ENCODE measurements at regions not wholly inside any gene's neighbourhood (a gene's known extent, or its start where the extent isn't known, plus 50 kb on each side); places are given as distances from the start of the nearest gene placed in this dataset.

DNA sequence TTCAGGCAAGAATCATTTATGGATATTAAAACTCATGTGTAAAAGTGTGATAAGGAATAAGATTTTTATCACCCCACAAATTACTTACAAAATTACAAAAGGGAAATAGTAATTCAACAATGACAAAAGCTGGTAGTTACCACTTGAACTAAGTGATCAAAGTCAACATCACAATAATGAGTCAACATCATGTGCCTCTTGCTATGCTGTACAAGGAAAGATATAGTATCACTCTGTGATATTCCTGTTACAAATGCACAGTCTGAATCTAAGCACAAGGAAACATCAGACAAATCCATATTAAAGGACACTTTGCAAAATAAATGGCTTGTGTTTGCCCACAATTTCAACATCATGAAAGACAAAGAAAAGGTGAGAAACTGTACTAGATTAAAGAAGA lies 90.5 kb upstream of the PLCL2 start:
- no peak for DNase-seq (ENCODE audit: low read depth)
- H3K4me3 ChIP-seq (ENCODE audit: low read depth, low read length) = no peak overlapping the region
- TF ChIP-seq, protein P1, sequence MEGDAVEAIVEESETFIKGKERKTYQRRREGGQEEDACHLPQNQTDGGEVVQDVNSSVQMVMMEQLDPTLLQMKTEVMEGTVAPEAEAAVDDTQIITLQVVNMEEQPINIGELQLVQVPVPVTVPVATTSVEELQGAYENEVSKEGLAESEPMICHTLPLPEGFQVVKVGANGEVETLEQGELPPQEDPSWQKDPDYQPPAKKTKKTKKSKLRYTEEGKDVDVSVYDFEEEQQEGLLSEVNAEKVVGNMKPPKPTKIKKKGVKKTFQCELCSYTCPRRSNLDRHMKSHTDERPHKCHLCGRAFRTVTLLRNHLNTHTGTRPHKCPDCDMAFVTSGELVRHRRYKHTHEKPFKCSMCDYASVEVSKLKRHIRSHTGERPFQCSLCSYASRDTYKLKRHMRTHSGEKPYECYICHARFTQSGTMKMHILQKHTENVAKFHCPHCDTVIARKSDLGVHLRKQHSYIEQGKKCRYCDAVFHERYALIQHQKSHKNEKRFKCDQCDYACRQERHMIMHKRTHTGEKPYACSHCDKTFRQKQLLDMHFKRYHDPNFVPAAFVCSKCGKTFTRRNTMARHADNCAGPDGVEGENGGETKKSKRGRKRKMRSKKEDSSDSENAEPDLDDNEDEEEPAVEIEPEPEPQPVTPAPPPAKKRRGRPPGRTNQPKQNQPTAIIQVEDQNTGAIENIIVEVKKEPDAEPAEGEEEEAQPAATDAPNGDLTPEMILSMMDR (IDR thresholded peaks at IDR 0.05; ENCODE audit: insufficient read depth, low read length) = no peak

DNA sequence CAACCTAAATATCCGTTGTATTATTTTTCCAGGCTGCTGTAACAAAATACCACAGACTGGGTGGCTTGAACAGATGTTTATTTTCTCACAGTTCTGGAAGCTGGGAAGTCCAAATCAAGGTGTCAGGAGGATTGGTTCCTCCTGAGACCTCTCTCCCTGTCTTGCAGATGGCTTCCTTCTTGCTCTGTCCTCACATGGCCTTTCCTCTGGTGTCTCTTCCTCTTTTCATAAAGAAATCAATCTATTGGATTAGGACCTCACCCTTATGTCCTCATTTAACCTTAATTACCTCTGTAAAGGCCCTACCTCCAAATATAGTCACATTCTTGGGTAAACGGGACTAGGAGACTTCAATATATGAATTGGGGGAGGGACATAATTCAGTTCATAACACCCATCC lies 89.2 kb upstream of the PLCL2 start:
- DNase-seq (ENCODE audit: low read depth) = no peak
- no peak overlapping the region for H3K4me3 ChIP-seq (ENCODE audit: low read depth, low read length)
- TF ChIP-seq, protein P1 (IDR thresholded peaks at IDR 0.05; ENCODE audit: insufficient read depth, low read length) = no peak

DNA sequence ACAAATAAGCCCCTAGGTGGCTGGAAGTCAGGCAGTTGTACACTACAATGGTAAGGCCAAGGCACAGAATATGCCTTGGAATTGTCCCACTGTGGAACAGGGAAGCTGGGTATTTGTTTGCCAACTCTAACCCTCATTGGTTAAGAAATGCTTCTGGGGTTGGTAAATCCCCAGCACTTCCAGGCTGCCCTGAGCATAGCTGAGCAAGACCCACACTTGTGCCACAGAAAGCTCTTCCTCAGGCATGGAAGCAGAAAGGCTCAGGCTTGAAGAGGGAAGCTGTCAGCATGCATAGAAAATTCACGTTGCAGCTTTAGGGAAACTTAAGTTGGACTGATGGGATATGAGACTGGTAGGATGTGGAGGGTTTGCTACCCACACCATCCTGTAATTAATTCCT lies 86.9 kb upstream of the PLCL2 start:
- no peak overlapping the region for H3K4me3 ChIP-seq (ENCODE audit: low read depth, low read length)
- no peak for DNase-seq (ENCODE audit: low read depth)
- TF ChIP-seq, protein P1 (IDR thresholded peaks at IDR 0.05; ENCODE audit: insufficient read depth, low read length) = no peak

DNA sequence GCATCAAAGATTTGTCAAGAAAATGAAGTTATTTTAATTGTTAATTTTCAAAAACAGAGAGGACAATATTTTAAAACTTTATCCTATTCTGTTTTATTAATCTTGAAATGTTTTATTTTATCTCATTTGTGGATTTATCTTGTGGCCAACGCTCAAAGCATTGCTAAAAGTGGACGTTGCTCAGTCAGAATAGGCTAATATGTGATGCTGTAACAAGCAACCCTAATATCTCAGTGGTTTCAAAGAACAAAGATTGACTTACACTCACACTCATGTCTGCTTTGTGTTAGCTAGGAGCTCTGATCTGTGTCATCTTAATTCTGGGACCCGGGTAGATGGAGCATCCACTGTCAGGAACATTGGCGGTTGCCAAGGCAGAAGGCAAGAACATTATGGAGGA lies 86.0 kb upstream of the PLCL2 start:
- DNase-seq (ENCODE audit: low read depth) = no peak
- TF ChIP-seq, protein P1 (IDR thresholded peaks at IDR 0.05; ENCODE audit: insufficient read depth, low read length) = no peak
- H3K4me3 ChIP-seq (ENCODE audit: low read depth, low read length) = no peak overlapping the region

DNA sequence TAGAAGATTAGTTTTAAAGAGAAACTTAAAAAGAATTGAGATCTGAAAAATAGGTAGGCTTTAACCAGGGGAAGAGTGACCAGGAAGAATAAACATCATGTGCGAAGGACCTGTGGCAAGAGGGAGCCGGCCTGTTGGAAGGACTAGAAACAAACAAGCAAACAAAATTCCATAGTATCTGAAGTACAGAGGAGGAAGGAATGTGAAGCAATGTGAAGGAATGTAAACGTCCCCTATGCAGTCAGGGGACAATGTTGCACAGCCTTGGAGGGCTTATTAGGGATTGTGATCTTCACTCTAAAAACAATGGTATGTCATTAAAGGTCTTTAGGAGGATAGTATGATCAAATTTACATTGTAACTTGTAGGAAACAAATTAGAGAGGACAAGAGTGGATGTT lies 84.4 kb upstream of the PLCL2 start:
- no peak overlapping the region for H3K4me3 ChIP-seq (ENCODE audit: low read depth, low read length)
- TF ChIP-seq, protein P1 (IDR thresholded peaks at IDR 0.05; ENCODE audit: insufficient read depth, low read length) = no peak
- no peak for DNase-seq (ENCODE audit: low read depth)

DNA sequence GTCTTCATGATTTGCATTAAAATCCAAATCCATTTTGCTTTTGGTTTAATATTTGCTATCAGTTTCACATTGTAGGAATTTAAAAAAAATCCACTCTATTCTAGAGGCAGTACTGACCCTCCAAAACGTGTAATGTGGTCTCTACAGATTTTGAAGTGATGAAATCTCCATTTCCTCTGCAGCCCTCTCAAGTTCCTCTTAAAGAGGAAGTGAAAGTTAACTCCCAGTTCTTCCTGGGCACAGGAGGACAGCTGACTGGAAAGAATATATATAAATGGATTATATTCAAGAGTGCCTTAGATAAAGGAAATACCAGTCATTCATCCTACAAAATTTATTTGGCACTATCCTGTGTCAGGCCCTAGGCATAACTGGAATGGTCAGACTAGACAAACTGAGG lies 83.5 kb upstream of the PLCL2 start:
- no peak overlapping the region for H3K4me3 ChIP-seq (ENCODE audit: low read depth, low read length)
- TF ChIP-seq, protein P1 (IDR thresholded peaks at IDR 0.05; ENCODE audit: insufficient read depth, low read length) = no peak
- no peak for DNase-seq (ENCODE audit: low read depth)

DNA sequence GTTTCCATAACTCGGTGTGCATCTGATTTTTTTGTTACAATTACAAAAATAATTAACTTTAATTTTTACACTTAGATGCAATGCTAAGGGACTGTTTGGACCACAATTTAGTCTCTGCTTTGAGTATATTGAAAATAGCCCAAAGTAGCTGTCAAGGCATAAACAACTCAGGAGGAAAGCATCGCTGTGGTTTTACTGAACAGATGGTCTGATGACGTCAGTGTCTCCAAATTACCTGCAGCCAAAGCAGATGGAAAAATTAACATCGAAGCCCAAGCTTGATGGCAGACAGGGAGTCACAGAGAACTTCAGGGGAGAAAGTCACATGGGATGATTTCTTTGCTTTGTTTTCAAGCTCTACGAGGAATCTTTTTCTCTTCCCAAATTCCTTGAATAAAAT lies 83.1 kb upstream of the PLCL2 start:
- TF ChIP-seq, protein P1 (IDR thresholded peaks at IDR 0.05; ENCODE audit: insufficient read depth, low read length) = no peak
- H3K4me3 ChIP-seq (ENCODE audit: low read depth, low read length) = no peak overlapping the region
- DNase-seq (ENCODE audit: low read depth) = no peak

Data from fibroblast of the aortic adventitia (primary cell).